Hepatocyte (in vitro differentiated cells): ENCODE measurements at regions not wholly inside any gene's neighbourhood (a gene's known extent, or its start where the extent isn't known, plus 50 kb on each side); places are given as distances from the start of the nearest gene placed in this dataset.

Source experiments
- EZH2 ChIP-seq: fragments of 200-600 bp; sonication (generic); IDR thresholded peaks from 2 replicates; pipeline ENCODE4 v1.6.1; 2016; ENCODE audit warnings: antibody characterized with exemption, mild to moderate bottlenecking, borderline replicate concordance
- EZH2phosphoT487 ChIP-seq: fragments of 200-600 bp; sonication (generic); IDR thresholded peaks from one replicate; pipeline ENCODE4 v1.6.1; 2018; ENCODE audit warnings: antibody characterized with exemption, mild to moderate bottlenecking, low read depth, moderate library complexity; ENCODE audit not compliant: unreplicated experiment, severe bottlenecking
- TF ChIP-seq, protein P1 (sequence below): fragments of 200-600 bp; sonication (generic); IDR thresholded peaks from 2 replicates; pipeline ENCODE4 v1.5.1; 2016; ENCODE audit warnings: antibody characterized with exemption, mild to moderate bottlenecking; ENCODE audit not compliant: poor library complexity

DNA sequence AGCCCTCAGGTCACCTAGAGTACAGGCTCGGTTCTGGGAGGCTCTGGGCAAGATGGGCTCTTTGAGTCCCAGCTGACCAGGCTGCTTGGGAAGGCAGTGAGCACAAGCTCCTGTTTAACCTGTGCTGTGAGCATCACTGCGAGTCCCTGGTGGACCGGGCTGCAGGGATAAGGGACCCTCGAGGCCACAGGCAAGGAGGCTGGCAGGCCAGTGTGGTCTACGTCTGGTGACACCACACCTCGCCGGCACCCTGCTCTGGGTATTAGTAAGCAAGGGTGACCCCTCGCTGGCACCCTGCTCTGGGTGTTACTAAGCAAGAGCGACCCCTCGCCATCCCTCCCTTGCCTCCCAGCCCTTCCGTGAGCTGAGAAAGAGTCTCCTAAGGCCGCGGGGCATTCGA lies 125.9 kb upstream of the FOXD4L5 start:
- TF ChIP-seq, protein P1, sequence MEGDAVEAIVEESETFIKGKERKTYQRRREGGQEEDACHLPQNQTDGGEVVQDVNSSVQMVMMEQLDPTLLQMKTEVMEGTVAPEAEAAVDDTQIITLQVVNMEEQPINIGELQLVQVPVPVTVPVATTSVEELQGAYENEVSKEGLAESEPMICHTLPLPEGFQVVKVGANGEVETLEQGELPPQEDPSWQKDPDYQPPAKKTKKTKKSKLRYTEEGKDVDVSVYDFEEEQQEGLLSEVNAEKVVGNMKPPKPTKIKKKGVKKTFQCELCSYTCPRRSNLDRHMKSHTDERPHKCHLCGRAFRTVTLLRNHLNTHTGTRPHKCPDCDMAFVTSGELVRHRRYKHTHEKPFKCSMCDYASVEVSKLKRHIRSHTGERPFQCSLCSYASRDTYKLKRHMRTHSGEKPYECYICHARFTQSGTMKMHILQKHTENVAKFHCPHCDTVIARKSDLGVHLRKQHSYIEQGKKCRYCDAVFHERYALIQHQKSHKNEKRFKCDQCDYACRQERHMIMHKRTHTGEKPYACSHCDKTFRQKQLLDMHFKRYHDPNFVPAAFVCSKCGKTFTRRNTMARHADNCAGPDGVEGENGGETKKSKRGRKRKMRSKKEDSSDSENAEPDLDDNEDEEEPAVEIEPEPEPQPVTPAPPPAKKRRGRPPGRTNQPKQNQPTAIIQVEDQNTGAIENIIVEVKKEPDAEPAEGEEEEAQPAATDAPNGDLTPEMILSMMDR: no peak
- no peak for TF ChIP-seq EZH2
- no peak for TF ChIP-seq EZH2phosphoT487
